K562 (cell line): ENCODE measurements at regions not wholly inside any gene's neighbourhood (a gene's known extent, or its start where the extent isn't known, plus 50 kb on each side); places are given as distances from the start of the nearest gene placed in this dataset.

Experiments used
- ATAC-seq: fragments of 200-7000 bp; cut with Tn5 transposase; 3 replicates; pipeline ENCODE4 v1.9.1; 2020; ENCODE audit warnings: moderate library complexity
- BruUV-seq: library from RNA; stranded (reverse); fragments of 400-500 nt; replicated peaks from 2 replicates; lab custom pipeline; 2021; lab: Mats Ljungman, UMichigan
- CTCF ChIA-PET: fragments of 300-600 bp; formaldehyde crosslinking; extraction: SDS; loops from one replicate; lab custom pipeline; 2021; ENCODE audit warnings: low intra/inter-chr PET ratio; lab: Yijun Ruan, JAX
- POLR2A ChIA-PET: fragments of 300-600, 350-650 bp; sonication (Branson Sonifier 250); formaldehyde crosslinking; extraction: SDS; loops from one replicate; lab custom pipeline; 2021; ENCODE audit warnings: antibody characterized with exemption, inconsistent platforms; lab: Yijun Ruan, JAX
- DNase-seq, 4 experiments: peaks; one replicate each; pipeline versions ENCODE4 v3.0.0 to v3.0.0-alpha.2; 2011 to 2018; ENCODE audit warnings: low spot score in 3 of 4, mixed read lengths in 3 of 4; ENCODE audit errors: extremely low read depth in 1 of 4
- FAIRE-seq: peaks from 2 replicates; lab custom pipeline; 2011; peaks lifted over from hg19 to GRCh38; lab: Jason Lieb, UNC
- H2AFZ ChIP-seq: 2 replicates; pipeline ENCODE4 v1.6.0; 2011; ENCODE audit warnings: low read depth, low read length, control low read depth, inconsistent platforms
- H3K27ac ChIP-seq: fragments of 200-600 bp; 3 replicates; pipeline ENCODE4 v1.8.0; 2011; ENCODE audit warnings: low read depth, mild to moderate bottlenecking, control low read depth, inconsistent platforms, low read length, moderate library complexity, mixed read lengths; ENCODE audit errors: extremely low read depth
- H3K27me3 ChIP-seq, 2 experiments: fragments of 300-600 bp in 1 of 2; 2 replicates in 1 of 2; 3 replicates in 1 of 2; pipeline versions ENCODE4 v1.6.0 to v1.8.0; 2011; ENCODE audit warnings: inconsistent platforms in 2 of 2, low read length in 2 of 2, mild to moderate bottlenecking in 1 of 2, mixed read lengths in 1 of 2, moderate library complexity in 1 of 2; ENCODE audit not compliant: control insufficient read depth in 2 of 2, insufficient read depth in 2 of 2
- H3K36me3 ChIP-seq: fragments of 300-600 bp; 3 replicates; pipeline ENCODE4 v1.8.0; 2011; ENCODE audit warnings: mild to moderate bottlenecking, low read length, inconsistent platforms; ENCODE audit not compliant: control insufficient read depth, insufficient read depth
- H3K4me1 ChIP-seq, 2 experiments: fragments of 200-600 bp in 1 of 2; replicated peaks in 1 of 2; 2 replicates in 1 of 2; 3 replicates in 1 of 2; pipeline versions ENCODE4 v1.5.1 to v1.8.0; 2011; ENCODE audit warnings: inconsistent platforms in 2 of 2, low read length in 2 of 2, mild to moderate bottlenecking in 1 of 2, mixed read lengths in 1 of 2, moderate library complexity in 1 of 2; ENCODE audit not compliant: control insufficient read depth in 2 of 2, insufficient read depth in 2 of 2
- H3K4me2 ChIP-seq: 2 replicates; pipeline ENCODE4 v1.6.1; 2011; ENCODE audit warnings: low read length, control low read depth, inconsistent platforms, mixed read lengths; ENCODE audit not compliant: insufficient read depth
- H3K4me3 ChIP-seq: fragments of 200-600 bp; sonication (generic), shearing (Covaris generic); 2 replicates; pipeline ENCODE4 v1.5.1; 2016; ENCODE audit warnings: control low read depth, inconsistent platforms
- H3K79me2 ChIP-seq: fragments of 200-600 bp; 3 replicates; pipeline ENCODE4 v1.8.0; 2011; ENCODE audit warnings: low read length, inconsistent platforms; ENCODE audit not compliant: control insufficient read depth, insufficient read depth
- H3K9ac ChIP-seq, 2 experiments: 2 replicates each; pipeline versions ENCODE4 v1.6.0 to v1.6.1; 2011; ENCODE audit warnings: low read depth in 2 of 2, low read length in 2 of 2, control low read depth in 1 of 2, inconsistent platforms in 1 of 2, mild to moderate bottlenecking in 1 of 2, mixed read lengths in 1 of 2; ENCODE audit not compliant: insufficient read depth in 1 of 2
- H3K9me1 ChIP-seq: one replicate; pipeline ENCODE4 v1.6.0; 2011; ENCODE audit warnings: inconsistent platforms, mild to moderate bottlenecking, low read length, moderate library complexity; ENCODE audit not compliant: control insufficient read depth, insufficient read depth
- H3K9me3 ChIP-seq: replicated peaks from 2 replicates; pipeline ENCODE4 v1.5.1; 2011; ENCODE audit warnings: low read depth, low read length, inconsistent platforms; ENCODE audit not compliant: control insufficient read depth, insufficient read depth
- H4K20me1 ChIP-seq: replicated peaks from 2 replicates; pipeline ENCODE4 v1.6.1; 2011; ENCODE audit warnings: low read length, inconsistent platforms, mixed read lengths; ENCODE audit not compliant: control insufficient read depth, insufficient read depth
- CREM ChIP-seq: IDR thresholded peaks from 2 replicates; pipeline ENCODE4 v1.6.1; 2014; ENCODE audit warnings: antibody characterized with exemption, low read depth
- MAFG ChIP-seq: fragments of 450-650 bp; conservative IDR thresholded peaks from 2 replicates; pipeline ENCODE4 v1.6.1; 2016; ENCODE audit warnings: missing genetic modification characterization, missing compliant biosample characterization
- NR2C2 ChIP-seq, 2 experiments: fragments of 200-800 bp in 1 of 2; sonication (Bioruptor generic) in 1 of 2; sonication (generic) in 1 of 2; formaldehyde crosslinking in 1 of 2; IDR thresholded peaks; 2 replicates each; pipeline versions ENCODE4 v1.6.1 to v1.8.0; 2016 to 2022; ENCODE audit warnings: mild to moderate bottlenecking in 1 of 2, missing compliant biosample characterization in 1 of 2, missing genetic modification characterization in 1 of 2, missing genetic modification reagents in 1 of 2
- STAG1 ChIP-seq: sonication (generic); formaldehyde crosslinking; IDR thresholded peaks from 2 replicates; pipeline ENCODE4 v1.5.0; 2020; ENCODE audit warnings: missing genetic modification reagents, borderline replicate concordance
- YY1 ChIP-seq, 3 experiments: IDR thresholded peaks; 2 replicates each; pipeline ENCODE4 v1.6.1; 2011; ENCODE audit warnings: low read length in 2 of 3, mild to moderate bottlenecking in 2 of 3, moderate library complexity in 2 of 3, borderline replicate concordance in 1 of 3, control low read depth in 1 of 3, low read depth in 1 of 3; ENCODE audit not compliant: insufficient read depth in 3 of 3, insufficient replicate concordance in 2 of 3, control insufficient read depth in 1 of 3, insufficient read length in 1 of 3; ENCODE audit errors: extremely low read depth in 1 of 3
- ZC3H8 ChIP-seq: fragments of 450-650 bp; IDR thresholded peaks from 2 replicates; pipeline ENCODE4 v1.6.1; 2017
- ZFP36 ChIP-seq: fragments of 150-350 bp; IDR thresholded peaks from 2 replicates; pipeline ENCODE4 v1.6.1; 2018; ENCODE audit warnings: low read length, low read depth; ENCODE audit not compliant: partially characterized antibody
- ZNF12 ChIP-seq: sonication (generic); formaldehyde crosslinking; IDR thresholded peaks from 2 replicates; pipeline ENCODE4 v1.4.0; 2020; ENCODE audit warnings: mild to moderate bottlenecking, missing genetic modification reagents
- ZNF431 ChIP-seq: sonication (generic); formaldehyde crosslinking; IDR thresholded peaks from 2 replicates; pipeline ENCODE4 v1.8.0; 2022; ENCODE audit warnings: mild to moderate bottlenecking, missing genetic modification reagents
- WGBS: fragments of 100-300 bp; shearing (Covaris generic); methylation state at CpG from one replicate; pipeline ENCODE4 v1.1.6; 2016; ENCODE audit warnings: low coverage, mixed read lengths; ENCODE audit not compliant: insufficient coverage; ENCODE audit errors: missing lambda C conversion rate; 5-methylcytosine and 5-hydroxymethylcytosine counted together
- in situ Hi-C: fragments of 300-500 bp; cut with MboI; formaldehyde crosslinking; loops from 4 replicates; pipeline ENCODE4 v1.15.0; 2018; ENCODE audit warnings: inconsistent platforms, mixed read lengths
- intact Hi-C: fragments of 100-400 bp; cut with micrococcal nuclease; formaldehyde crosslinking; loops from 2 replicates; pipeline ENCODE4 v1.14.2; 2022
- TF ChIP-seq, protein P1 (sequence below), 2 experiments: IDR thresholded peaks; 2 replicates each; pipeline ENCODE4 v1.6.1; 2011; ENCODE audit warnings: borderline replicate concordance in 1 of 2, control low read depth in 1 of 2, low read depth in 1 of 2, low read length in 1 of 2, mild to moderate bottlenecking in 1 of 2, mixed read lengths in 1 of 2, moderate library complexity in 1 of 2; ENCODE audit not compliant: insufficient read depth in 1 of 2, insufficient read length in 1 of 2, poor library complexity in 1 of 2, severe bottlenecking in 1 of 2; ENCODE audit errors: extremely low read depth in 1 of 2
- TF ChIP-seq, protein P2 (sequence below): fragments of 450-650 bp; IDR thresholded peaks from 2 replicates; pipeline ENCODE4 v1.6.1; 2016; ENCODE audit warnings: mild to moderate bottlenecking
- TF ChIP-seq, protein P3 (sequence below): sonication (generic); formaldehyde crosslinking; IDR thresholded peaks from 2 replicates; pipeline ENCODE4 v1.9.0; 2022; ENCODE audit warnings: mild to moderate bottlenecking, missing genetic modification reagents
- TF ChIP-seq, protein P4 (sequence below): fragments of 250-450 bp; sonication (Bioruptor Pico); IDR thresholded peaks from 2 replicates; pipeline ENCODE4 v1.4.0; 2020; ENCODE audit warnings: mild to moderate bottlenecking, moderate library complexity, borderline replicate concordance

DNA sequence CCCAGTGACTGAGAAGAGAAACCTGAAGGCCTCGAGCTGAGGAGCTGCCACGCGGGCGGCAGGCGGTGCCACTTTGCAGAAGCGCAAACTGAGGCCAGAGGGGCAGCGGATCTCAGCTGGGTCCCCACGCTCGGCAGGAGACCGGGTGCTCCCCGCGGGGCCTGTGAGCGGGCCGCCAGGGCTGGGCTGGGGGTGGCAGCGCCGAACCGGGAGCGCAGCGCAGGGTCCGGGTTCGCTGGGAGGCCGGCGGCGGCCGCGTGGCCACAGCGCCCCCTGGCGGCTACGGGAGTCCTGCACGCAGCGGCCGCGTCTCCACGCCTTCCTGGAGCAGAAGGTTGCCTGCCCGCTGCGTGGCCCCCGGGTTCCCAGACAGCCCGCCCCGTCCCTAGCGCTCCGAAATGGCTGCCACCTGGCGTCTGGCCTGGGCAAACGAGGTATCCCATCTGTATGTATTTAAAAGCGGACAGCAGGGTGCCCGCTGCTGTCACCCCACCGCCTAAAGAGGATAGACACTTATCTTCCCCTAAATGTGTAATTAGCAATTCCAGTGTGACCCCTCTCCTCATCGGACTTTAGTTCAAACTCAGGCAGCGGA is 96.1 kb upstream of the CDH5 start:
- Histone ChIP-seq H3K4me2 (no peak overlapping the region; the same call in 1 of the 2 replicates), H3K27ac (no peak overlapping the region), H3K9me3 (no peaks in the 10 kb centered on the region), H3K4me3 (no peak overlapping the region), H3K79me2 (no peaks in the 10 kb centered on the region), H3K36me3 (no peaks in the 10 kb centered on the region), H3K9me1 (no peaks in the 10 kb centered on the region), H3K9ac (peak overlapping the region in 1 of 2 experiments; percentile 78; a peak in 1 of 4 replicates), H3K4me1 (peaks cover 0 to 7% of the 10 kb centered on the region in 2 experiments; a peak in 2 of 5 replicates), H3K27me3 (peaks cover 0 to 14% of the 10 kb centered on the region in 2 experiments; a peak in 3 of 5 replicates), H4K20me1 (no peaks in the 10 kb centered on the region), H2AFZ (peak overlapping the region; percentile 72; the same call in 1 of the 2 replicates)
- FAIRE-seq (no peak), ATAC-seq (peak; percentile 96), DNase-seq (peak; percentile 66 to 92 (median 86))
- WGBS, result 14% methylated on average over 30 of the region's 48 CpGs
- CTCF ChIA-PET, result no interaction called here
- intact Hi-C loops, result no loop called here
- POLR2A ChIA-PET, result interaction anchor here (0.6 to 0.7 kb wide), 2 partner anchors 16 to 135 kb away, joined by 3 to 4 read pairs; no protein-coding TSS in a partner anchor
- no TSS peak for BruUV-seq
- in situ Hi-C loops, result no loop called here
- no peak for TF ChIP-seq ZNF431 (CRISPR knock-in tag)
- no peak for TF ChIP-seq NR2C2 (CRISPR knock-in tag; IDR thresholded peaks at IDR 0.05)
- TF ChIP-seq NR2C2 (tag; IDR thresholded peaks at IDR 0.05), result no peak
- TF ChIP-seq ZNF12 (CRISPR knock-in tag), result no peak
- TF ChIP-seq, protein P1, sequence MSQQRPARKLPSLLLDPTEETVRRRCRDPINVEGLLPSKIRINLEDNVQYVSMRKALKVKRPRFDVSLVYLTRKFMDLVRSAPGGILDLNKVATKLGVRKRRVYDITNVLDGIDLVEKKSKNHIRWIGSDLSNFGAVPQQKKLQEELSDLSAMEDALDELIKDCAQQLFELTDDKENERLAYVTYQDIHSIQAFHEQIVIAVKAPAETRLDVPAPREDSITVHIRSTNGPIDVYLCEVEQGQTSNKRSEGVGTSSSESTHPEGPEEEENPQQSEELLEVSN (IDR thresholded peaks at IDR 0.05; ENCODE audit: borderline replicate concordance in 1 of 2, extremely low read depth in 1 of 2, insufficient read depth in 1 of 2, insufficient read length in 1 of 2, low read depth in 1 of 2, low read length in 1 of 2, poor library complexity in 1 of 2, severe bottlenecking in 1 of 2), result peak; percentile 65 to 68
- TF ChIP-seq, protein P2, sequence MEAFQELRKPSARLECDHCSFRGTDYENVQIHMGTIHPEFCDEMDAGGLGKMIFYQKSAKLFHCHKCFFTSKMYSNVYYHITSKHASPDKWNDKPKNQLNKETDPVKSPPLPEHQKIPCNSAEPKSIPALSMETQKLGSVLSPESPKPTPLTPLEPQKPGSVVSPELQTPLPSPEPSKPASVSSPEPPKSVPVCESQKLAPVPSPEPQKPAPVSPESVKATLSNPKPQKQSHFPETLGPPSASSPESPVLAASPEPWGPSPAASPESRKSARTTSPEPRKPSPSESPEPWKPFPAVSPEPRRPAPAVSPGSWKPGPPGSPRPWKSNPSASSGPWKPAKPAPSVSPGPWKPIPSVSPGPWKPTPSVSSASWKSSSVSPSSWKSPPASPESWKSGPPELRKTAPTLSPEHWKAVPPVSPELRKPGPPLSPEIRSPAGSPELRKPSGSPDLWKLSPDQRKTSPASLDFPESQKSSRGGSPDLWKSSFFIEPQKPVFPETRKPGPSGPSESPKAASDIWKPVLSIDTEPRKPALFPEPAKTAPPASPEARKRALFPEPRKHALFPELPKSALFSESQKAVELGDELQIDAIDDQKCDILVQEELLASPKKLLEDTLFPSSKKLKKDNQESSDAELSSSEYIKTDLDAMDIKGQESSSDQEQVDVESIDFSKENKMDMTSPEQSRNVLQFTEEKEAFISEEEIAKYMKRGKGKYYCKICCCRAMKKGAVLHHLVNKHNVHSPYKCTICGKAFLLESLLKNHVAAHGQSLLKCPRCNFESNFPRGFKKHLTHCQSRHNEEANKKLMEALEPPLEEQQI, result no peak
- TF ChIP-seq YY1 (IDR thresholded peaks at IDR 0.05; ENCODE audit: borderline replicate concordance in 1 of 3, control insufficient read depth in 1 of 3, extremely low read depth in 1 of 3, insufficient read depth in 3 of 3, insufficient read length in 1 of 3, insufficient replicate concordance in 2 of 3, low read depth in 1 of 3, low read length in 2 of 3), result peak in 2 of 3 experiments; percentile 20 to 25
- TF ChIP-seq STAG1, result peak; percentile 92
- TF ChIP-seq CREM, result no peak
- TF ChIP-seq, protein P3, sequence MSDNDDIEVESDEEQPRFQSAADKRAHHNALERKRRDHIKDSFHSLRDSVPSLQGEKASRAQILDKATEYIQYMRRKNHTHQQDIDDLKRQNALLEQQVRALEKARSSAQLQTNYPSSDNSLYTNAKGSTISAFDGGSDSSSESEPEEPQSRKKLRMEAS (CRISPR knock-in tag), result 0 out of 2 replicates have a peak, but pooled peaks have one; percentile 14
- TF ChIP-seq, protein P4, sequence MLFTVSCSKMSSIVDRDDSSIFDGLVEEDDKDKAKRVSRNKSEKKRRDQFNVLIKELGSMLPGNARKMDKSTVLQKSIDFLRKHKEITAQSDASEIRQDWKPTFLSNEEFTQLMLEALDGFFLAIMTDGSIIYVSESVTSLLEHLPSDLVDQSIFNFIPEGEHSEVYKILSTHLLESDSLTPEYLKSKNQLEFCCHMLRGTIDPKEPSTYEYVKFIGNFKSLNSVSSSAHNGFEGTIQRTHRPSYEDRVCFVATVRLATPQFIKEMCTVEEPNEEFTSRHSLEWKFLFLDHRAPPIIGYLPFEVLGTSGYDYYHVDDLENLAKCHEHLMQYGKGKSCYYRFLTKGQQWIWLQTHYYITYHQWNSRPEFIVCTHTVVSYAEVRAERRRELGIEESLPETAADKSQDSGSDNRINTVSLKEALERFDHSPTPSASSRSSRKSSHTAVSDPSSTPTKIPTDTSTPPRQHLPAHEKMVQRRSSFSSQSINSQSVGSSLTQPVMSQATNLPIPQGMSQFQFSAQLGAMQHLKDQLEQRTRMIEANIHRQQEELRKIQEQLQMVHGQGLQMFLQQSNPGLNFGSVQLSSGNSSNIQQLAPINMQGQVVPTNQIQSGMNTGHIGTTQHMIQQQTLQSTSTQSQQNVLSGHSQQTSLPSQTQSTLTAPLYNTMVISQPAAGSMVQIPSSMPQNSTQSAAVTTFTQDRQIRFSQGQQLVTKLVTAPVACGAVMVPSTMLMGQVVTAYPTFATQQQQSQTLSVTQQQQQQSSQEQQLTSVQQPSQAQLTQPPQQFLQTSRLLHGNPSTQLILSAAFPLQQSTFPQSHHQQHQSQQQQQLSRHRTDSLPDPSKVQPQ, result no peak
- TF ChIP-seq ZC3H8, result no peak
- TF ChIP-seq MAFG (tag), result no peak
- no peak for TF ChIP-seq ZFP36
